ENCODE measurements at regions not wholly inside any gene's neighbourhood (a gene's known extent, or its start where the extent isn't known, plus 50 kb on each side); places are given as distances from the start of the nearest gene placed in this dataset.
"Not testable (repeated sequence)": the region's sequence is repeated elsewhere in the genome, so short reads cannot be mapped to it uniquely, and the experiment has no call there.

DNA sequence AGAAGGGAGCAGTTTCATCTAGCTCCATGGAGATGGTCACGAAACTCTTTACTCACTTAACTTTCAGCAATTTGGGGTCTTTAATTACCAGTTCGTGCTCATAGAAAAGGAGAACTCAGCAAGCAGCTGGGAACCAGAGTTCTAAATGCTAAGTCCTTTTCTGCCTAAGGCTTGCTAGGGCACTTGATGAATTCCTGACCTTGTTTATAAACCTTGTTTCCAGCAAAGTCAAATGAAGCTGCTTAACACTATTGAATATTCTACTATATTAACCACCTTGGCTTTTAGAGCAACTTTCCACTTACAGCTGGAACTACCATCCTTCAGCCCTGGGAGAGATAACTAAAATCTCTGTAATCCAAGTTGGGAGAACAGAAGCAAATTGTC lies 79.5 kb upstream of the TSC22D2 start:
- DNase-seq (ENCODE audit: low spot score): no peak

DNA sequence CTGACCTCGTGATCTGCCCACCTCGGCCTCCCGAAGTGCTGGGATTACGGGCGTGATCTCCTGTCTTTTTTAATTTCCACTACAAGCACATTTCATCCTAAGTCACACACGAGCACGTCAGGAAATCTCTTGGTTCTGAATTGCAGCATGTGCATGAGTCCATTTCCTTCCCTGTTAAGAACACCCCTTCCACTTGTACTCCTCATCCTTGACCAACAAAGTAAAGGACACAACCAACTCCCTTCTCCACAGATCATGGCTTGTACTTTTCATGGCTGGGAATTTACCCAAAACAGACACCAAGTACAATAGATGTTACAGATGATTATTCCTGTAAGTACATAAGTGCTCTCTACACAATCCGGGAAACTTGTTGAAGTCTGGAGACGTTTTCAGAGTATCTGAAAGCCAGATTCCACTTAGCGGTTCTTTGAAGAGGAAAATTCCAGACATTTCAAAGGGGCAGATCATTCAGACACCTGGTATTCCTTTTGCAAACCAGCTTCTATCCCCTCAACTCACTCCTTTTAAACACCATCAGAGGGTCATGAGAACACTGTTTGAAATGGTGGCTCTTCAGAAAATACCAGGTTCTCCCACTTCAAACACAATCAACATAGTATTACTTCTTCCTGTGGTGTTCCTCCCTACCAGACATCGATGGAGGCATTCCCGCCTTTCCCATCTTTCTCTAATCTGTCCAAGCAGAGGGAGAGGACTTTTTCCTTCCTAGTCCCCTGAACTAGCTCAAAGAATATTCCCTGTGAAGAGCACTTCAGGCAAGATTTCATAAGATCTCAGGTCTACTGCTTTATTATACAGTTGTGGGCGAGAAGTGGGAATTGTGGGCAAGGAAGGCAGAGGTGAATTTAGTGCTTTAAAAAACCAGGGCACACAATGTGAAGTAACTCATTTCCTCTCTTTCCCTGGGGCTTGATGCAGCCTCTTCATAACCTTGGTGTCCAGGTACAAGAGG lies 80.1 kb upstream of the TSC22D2 start:
- no peak for DNase-seq (ENCODE audit: low spot score)

GRCh38 chr3:150324788-150325187 lies 83.3 kb upstream of the TSC22D2 start:
- no peak for DNase-seq (ENCODE audit: low spot score)

- DNase-seq (ENCODE audit: low spot score): no peak
Measured at GRCh38 chr3:150324245-150324644, 83.9 kb upstream of the TSC22D2 start.

- DNase-seq (ENCODE audit: low spot score): no peak
Measured at GRCh38 chr3:150323770-150324169, 84.3 kb upstream of the TSC22D2 start.

DNA sequence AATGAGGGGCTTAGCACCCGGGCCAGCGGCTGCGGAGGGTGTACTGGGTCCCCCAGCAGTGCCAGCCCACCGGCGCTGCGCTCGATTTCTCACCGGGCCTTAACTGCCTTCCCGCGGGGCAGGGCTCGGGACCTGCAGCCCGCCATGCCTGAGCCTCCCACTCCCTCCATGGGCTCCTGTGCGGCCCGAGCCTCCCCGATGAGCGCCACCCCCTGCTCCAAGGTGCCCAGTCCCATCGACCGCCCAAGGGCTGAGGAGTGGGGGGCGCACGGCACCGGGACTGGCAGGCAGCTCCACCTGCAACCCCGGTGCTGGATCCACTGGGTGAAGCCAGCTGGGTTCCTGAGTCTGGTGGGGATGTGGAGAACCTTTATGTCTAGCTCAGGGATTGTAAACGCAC lies 85.0 kb upstream of the TSC22D2 start:
- DNase-seq (ENCODE audit: low spot score): not testable (repeated sequence)

DNA sequence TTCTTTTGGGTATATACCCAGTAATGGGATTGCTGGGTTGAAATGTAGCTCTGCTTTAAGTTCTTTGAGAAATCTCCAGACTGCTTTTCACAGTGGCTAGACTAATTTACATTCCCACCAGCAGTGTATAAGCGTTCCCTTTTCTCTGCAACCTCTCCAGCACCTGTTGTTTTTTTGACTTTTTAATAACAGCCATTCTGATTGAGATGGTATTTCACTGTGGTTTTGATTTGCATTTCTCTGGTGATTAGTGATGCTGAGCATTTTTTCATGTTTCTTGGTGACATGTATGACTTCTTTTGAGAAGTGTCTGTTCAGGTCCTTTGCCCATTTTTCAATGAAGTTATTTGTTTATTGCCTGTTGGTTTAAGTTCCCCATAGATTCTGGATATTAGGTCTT lies 87.1 kb upstream of the TSC22D2 start:
- not testable (repeated sequence) for DNase-seq (ENCODE audit: low spot score)

- no peak for DNase-seq (ENCODE audit: low spot score)
Measured at GRCh38 chr3:150319900-150320299, 88.2 kb upstream of the TSC22D2 start.

- no peak for DNase-seq (ENCODE audit: low spot score)
Measured at GRCh38 chr3:150317469-150317868, 90.6 kb upstream of the TSC22D2 start.

DNA sequence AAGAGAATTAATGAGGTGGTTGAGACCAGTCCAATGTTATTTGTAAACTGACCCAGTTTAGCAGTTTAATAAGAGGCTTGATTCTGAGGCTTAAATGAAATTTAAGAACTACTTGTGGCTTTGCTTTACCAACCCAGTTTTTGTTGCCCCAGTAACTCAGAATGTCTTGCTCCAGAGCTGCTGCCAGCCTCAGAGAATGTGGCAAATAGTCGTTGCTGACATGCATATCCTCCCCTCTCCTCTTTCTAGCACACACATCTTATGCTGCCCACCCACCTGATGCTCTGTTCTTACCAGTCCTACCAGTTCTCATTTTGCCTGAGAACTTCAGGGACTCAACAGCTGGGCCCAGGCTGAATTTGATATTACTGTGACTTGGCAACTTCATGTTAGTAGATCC lies 92.4 kb upstream of the TSC22D2 start:
- no peak for DNase-seq (ENCODE audit: low spot score)

- no peak for DNase-seq (ENCODE audit: low spot score)
Measured at GRCh38 chr3:150314248-150315004, 93.7 kb upstream of the TSC22D2 start.

GRCh38 chr3:150312018-150312657 lies 96.0 kb upstream of the TSC22D2 start:
- no peak for DNase-seq (ENCODE audit: low spot score)

GRCh38 chr3:150311156-150311555 lies 96.9 kb upstream of the TSC22D2 start:
- DNase-seq (ENCODE audit: low spot score): no peak

DNA sequence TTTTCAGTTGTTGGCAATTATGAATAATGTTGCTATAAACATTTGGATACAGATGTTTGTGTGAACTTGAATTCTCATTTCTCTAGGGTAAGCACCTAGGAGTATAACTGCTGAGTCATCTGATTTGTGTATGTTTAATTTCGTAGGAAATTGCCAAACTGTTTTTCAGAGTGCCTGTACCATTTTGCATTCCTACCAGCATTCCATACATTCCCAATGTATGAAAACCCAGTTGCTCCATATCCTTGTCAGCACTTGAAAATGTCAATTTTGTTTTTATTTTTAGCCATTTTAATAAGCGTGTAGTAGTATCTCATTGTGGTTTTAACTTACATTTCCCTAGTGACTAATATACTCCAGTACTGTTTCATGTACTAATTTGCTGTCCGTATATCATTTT lies 98.5 kb upstream of the TSC22D2 start:
- DNase-seq (ENCODE audit: low spot score): no peak

GRCh38 chr3:150309257-150309542 lies 98.9 kb upstream of the TSC22D2 start:
- no peak for DNase-seq (ENCODE audit: low spot score)

DNA sequence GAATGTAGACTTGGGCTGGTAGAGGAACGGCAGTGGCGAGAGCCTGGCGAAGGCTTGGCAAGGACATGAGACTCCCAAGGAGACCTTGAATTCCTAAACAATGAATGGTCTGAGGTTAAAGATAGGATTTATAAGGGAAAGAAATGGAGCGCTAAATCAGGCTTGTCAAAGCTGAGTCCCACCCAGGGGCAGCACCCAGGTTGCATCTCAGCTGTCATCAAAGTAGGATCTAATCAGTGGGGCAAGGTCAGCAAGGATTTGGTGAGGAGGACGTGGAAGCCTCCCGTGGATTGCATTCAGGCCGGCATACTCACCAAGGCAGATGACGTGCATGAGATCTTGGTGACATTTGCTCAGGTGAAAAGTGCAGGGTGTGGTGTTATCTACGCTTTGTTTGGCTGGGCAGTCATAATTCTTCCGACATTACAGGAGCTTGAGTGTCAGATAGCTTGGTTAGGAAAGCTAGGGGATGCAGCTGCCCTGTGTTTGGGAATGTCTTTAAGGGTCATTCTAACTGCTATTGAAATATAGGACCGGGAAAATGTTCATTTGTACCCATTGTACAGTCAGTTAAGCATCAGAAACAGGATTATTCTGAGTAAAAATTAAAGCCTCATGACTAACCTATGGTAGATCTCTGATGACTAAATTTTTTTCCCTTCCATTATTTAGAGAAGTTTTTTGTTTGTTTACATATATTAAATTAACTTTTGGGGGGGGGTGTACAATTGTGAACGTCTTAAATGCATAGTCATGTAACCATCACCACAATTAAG lies 99.4 kb upstream of the TSC22D2 start:
- no peak for DNase-seq (ENCODE audit: low spot score)

- DNase-seq (ENCODE audit: low spot score): no peak
Measured at GRCh38 chr3:150308037-150308319, 100.1 kb upstream of the TSC22D2 start.

DNA sequence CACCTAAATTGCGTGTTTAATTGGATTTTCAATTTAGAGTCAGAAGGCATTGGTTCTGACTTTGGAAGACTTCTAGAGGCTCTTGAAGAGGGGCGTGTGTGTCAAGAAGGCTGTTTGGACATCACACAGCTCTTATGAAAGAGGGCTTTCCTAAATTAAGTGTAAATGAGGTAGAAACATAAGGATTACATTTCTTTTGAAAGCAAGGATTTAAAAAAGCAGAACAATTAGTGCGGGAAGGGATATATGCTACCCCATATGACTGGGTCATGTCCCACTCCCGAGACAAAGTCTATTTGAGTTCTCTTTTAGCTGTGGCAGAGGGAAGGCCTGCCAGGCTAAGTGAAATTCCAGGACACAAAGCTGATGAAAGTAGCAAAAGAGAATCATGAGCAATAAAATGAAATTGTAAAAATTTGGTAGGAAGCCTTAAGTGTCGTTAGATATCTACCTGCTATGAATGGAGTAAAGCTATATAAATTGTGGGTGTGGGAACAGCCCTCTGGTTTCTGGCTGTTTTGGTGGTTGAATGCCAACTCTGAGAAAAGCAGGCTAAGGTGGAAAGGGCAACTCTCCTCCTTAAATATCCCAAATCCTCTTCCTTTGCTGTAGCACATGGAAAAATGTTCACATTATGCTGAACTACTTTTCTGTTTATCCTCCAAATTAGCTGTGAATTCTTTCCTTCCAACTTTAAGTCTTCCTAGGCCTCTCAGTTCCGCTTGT lies 100.6 kb upstream of the TSC22D2 start:
- DNase-seq (ENCODE audit: low spot score): no peak

DNA sequence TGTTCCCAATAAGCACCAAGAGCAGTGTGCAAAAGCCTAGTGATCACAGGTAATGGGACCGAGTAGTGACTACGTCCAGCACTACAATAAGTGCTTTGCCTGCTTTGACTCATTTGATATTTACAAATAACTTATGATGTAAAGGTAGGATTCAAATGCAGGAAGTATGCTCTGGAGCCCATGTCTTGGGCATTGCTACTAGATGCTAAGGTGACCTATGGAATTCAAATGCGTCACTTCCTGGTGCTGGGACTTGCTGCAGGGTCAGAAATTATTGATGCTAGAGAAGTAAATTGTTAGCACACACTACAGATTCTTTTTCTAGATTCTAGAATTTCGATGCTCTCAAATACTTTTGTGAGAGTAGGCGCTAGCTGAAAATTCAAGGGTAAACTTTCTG lies 101.2 kb upstream of the TSC22D2 start:
- no peak for DNase-seq (ENCODE audit: low spot score)

- no peak for DNase-seq (ENCODE audit: low spot score)
Measured at GRCh38 chr3:150306083-150306482, 102.0 kb upstream of the TSC22D2 start.

DNA sequence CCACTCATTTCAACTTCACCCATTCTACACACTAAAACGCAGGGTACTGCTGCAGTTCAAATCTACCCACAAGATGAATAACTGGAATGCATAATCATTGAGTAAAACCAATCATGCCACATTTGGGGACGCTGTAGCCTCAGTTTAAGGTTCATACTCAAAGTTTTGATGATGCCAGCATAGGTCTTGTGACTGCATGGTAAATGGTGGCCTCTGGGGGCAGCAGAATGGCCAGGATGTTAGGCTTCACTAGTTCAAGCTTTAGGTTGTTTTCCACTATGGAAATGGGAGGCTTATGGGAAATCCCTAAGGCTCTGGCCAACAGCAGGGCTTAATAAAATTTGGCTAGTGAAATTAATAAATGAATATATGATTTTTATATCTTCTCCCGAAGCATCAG lies 104.3 kb upstream of the TSC22D2 start:
- no peak for DNase-seq (ENCODE audit: low spot score)

- no peak for DNase-seq (ENCODE audit: low spot score)
Measured at GRCh38 chr3:150302246-150302645, 105.9 kb upstream of the TSC22D2 start.

Data from CD4-positive, alpha-beta T cell treated with Interleukin-15 for 4 hours (primary cell).